DOHH2 (cell line): ENCODE measurements at regions not wholly inside any gene's neighbourhood (a gene's known extent, or its start where the extent isn't known, plus 50 kb on each side); places are given as distances from the start of the nearest gene placed in this dataset.

Experiments
- CTCF ChIP-seq: fragments of 200-600 bp; sonication (generic); IDR thresholded peaks from one replicate; pipeline ENCODE4 v1.5.1; 2014; ENCODE audit warnings: antibody characterized with exemption, mild to moderate bottlenecking, low read depth, low read length; ENCODE audit not compliant: poor library complexity, severe bottlenecking
- EZH2phosphoT487 ChIP-seq: fragments of 200-600 bp; sonication (generic); IDR thresholded peaks from 2 replicates; pipeline ENCODE4 v1.6.1; 2017; ENCODE audit warnings: borderline replicate concordance, mild to moderate bottlenecking, antibody characterized with exemption, low read length, moderate library complexity, mixed read lengths

GRCh38 chr17:79440251-79440650, 170.6 kb downstream of the RBFOX3 start:
- no peak for TF ChIP-seq CTCF
- TF ChIP-seq EZH2phosphoT487 = no peak
